WTC11 (cell line): ENCODE measurements at regions not wholly inside any gene's neighbourhood (a gene's known extent, or its start where the extent isn't known, plus 50 kb on each side); places are given as distances from the start of the nearest gene placed in this dataset.

ENCODE experiments used
- ATAC-seq: fragments of 200-7000 bp; cut with Tn5 transposase; 2 replicates; pipeline ENCODE4 v1.10.0; 2021; ENCODE audit warnings: mild to moderate bottlenecking, moderate library complexity
- CTCF ChIA-PET: fragments of 300-600 bp; sonication (Branson Sonifier 250); formaldehyde crosslinking; loops from one replicate; lab custom pipeline; 2021; ENCODE audit warnings: antibody characterized with exemption; lab: Charles Lee
- POLR2A ChIA-PET: fragments of 350-600 bp; sonication (Branson Sonifier 250); formaldehyde crosslinking; loops from one replicate; lab custom pipeline; 2021; ENCODE audit warnings: antibody characterized with exemption; lab: Charles Lee
- DNase-seq: peaks from one replicate; pipeline ENCODE4 v3.0.0; 2021; ENCODE audit warnings: low spot score
- H3K27ac Mint-ChIP-seq: 2 replicates; pipeline ENCODE4 v1.8.0; 2021; ENCODE audit warnings: mixed read lengths
- H3K27me3 Mint-ChIP-seq: 2 replicates; pipeline ENCODE4 v1.8.0; 2021; ENCODE audit warnings: low read depth, mild to moderate bottlenecking, moderate library complexity, mixed read lengths
- H3K36me3 Mint-ChIP-seq: 2 replicates; pipeline ENCODE4 v1.8.0; 2021; ENCODE audit warnings: mixed read lengths
- H3K4me1 Mint-ChIP-seq: 2 replicates; pipeline ENCODE4 v1.8.0; 2022; ENCODE audit warnings: mixed read lengths
- H3K4me3 Mint-ChIP-seq: 2 replicates; pipeline ENCODE4 v1.8.0; 2021; ENCODE audit warnings: mild to moderate bottlenecking, moderate library complexity, mixed read lengths
- H3K9me3 Mint-ChIP-seq: 2 replicates; pipeline ENCODE4 v1.8.0; 2021; ENCODE audit warnings: mixed read lengths
- ARID4B ChIP-seq: sonication (generic); formaldehyde crosslinking; IDR thresholded peaks from 2 replicates; pipeline ENCODE4 v1.8.0; 2023; ENCODE audit warnings: missing genetic modification reagents, mild to moderate bottlenecking, borderline replicate concordance
- CBFB ChIP-seq: sonication (generic); formaldehyde crosslinking; IDR thresholded peaks from 2 replicates; pipeline ENCODE4 v1.8.1; 2022; ENCODE audit warnings: mild to moderate bottlenecking, low read depth, missing genetic modification reagents
- E2F4 ChIP-seq: sonication (generic); formaldehyde crosslinking; IDR thresholded peaks from 2 replicates; pipeline ENCODE4 v1.8.1; 2022; ENCODE audit warnings: low read depth, mild to moderate bottlenecking, moderate library complexity, missing genetic modification reagents, borderline replicate concordance
- FOXK1 ChIP-seq: sonication (generic); formaldehyde crosslinking; IDR thresholded peaks from 2 replicates; pipeline ENCODE4 v1.8.0; 2022; ENCODE audit warnings: mild to moderate bottlenecking, moderate library complexity, missing genetic modification reagents
- GRHL2 ChIP-seq: fragments of 250-450 bp; sonication (Bioruptor Pico); IDR thresholded peaks from 2 replicates; pipeline ENCODE4 v1.8.0; 2022; ENCODE audit warnings: mild to moderate bottlenecking, moderate library complexity; ENCODE audit not compliant: insufficient replicate concordance, severe bottlenecking
- HMGA2 ChIP-seq: fragments of 250-450 bp; sonication (Bioruptor Pico); IDR thresholded peaks from 2 replicates; pipeline ENCODE4 v1.4.0; 2021; ENCODE audit warnings: mild to moderate bottlenecking, moderate library complexity
- MYBL2 ChIP-seq: sonication (generic); formaldehyde crosslinking; IDR thresholded peaks from 2 replicates; pipeline ENCODE4 v1.8.1; 2023; ENCODE audit warnings: mild to moderate bottlenecking, moderate library complexity, missing genetic modification reagents
- ZMAT4 ChIP-seq: fragments of 250-450 bp; sonication (Bioruptor Pico); IDR thresholded peaks from 2 replicates; pipeline ENCODE4 v1.9.0; 2021; ENCODE audit warnings: mild to moderate bottlenecking
- ZNF416 ChIP-seq: fragments of 250-450 bp; sonication (Bioruptor Pico); IDR thresholded peaks from 2 replicates; pipeline ENCODE4 v1.9.0; 2021; ENCODE audit warnings: mild to moderate bottlenecking, inconsistent platforms
- ZNF512 ChIP-seq: sonication (generic); formaldehyde crosslinking; IDR thresholded peaks from 2 replicates; pipeline ENCODE4 v1.8.1; 2022; ENCODE audit warnings: missing genetic modification reagents, borderline replicate concordance
- TF ChIP-seq, protein P1 (sequence below): sonication (generic); formaldehyde crosslinking; IDR thresholded peaks from 2 replicates; pipeline ENCODE4 v1.8.0; 2022; ENCODE audit warnings: mild to moderate bottlenecking, missing genetic modification reagents
- TF ChIP-seq, protein P2 (sequence below): sonication (generic); formaldehyde crosslinking; IDR thresholded peaks from 2 replicates; pipeline ENCODE4 v1.8.0; 2023; ENCODE audit warnings: missing genetic modification reagents
- TF ChIP-seq, protein P3 (sequence below): sonication (generic); formaldehyde crosslinking; IDR thresholded peaks from 2 replicates; pipeline ENCODE4 v1.8.1; 2023; ENCODE audit warnings: mild to moderate bottlenecking, missing genetic modification reagents
- TF ChIP-seq, protein P4 (sequence below): fragments of 250-450 bp; sonication (Bioruptor Pico); IDR thresholded peaks from 2 replicates; pipeline ENCODE4 v1.9.0; 2021; ENCODE audit warnings: mild to moderate bottlenecking
- TF ChIP-seq, protein P5 (sequence below): sonication (generic); formaldehyde crosslinking; IDR thresholded peaks from 2 replicates; pipeline ENCODE4 v1.8.1; 2023; ENCODE audit warnings: mild to moderate bottlenecking, missing genetic modification reagents, borderline replicate concordance

GRCh38 chr3:64443546-64444381, 218.5 kb upstream of the PRICKLE2 start:
- no peak for ATAC-seq
- Mint-ChIP-seq H3K9me3 (no peaks in the 10 kb centered on the region), H3K4me3 (peak overlapping the region; percentile 76; the same call in 1 of the 2 replicates), H3K36me3 (no peaks in the 10 kb centered on the region), H3K27me3 (peaks cover 24% of the 10 kb centered on the region), H3K27ac (no peak overlapping the region), H3K4me1 (peaks cover 58% of the 10 kb centered on the region)
- CTCF ChIA-PET = interaction anchor here (0.9 to 3.8 kb wide), 5 partner anchors 12 to 420 kb away, joined by 3 to 24 read pairs (median 4); partner anchors contain the start of gene PSMD6
- TF ChIP-seq, protein P1, sequence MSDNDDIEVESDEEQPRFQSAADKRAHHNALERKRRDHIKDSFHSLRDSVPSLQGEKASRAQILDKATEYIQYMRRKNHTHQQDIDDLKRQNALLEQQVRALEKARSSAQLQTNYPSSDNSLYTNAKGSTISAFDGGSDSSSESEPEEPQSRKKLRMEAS = no peak
- TF ChIP-seq ZMAT4 (CRISPR knock-in tag) = no peak
- no peak for TF ChIP-seq HMGA2 (CRISPR knock-in tag)
- POLR2A ChIA-PET = no interaction called here
- no peak for DNase-seq

GRCh38 chr3:64441861-64442260, 216.6 kb upstream of the PRICKLE2 start:
- Mint-ChIP-seq H3K27ac (0 out of 2 replicates have a peak overlapping the region, but pooled peaks have one; percentile 16), H3K4me3 (no peak overlapping the region), H3K36me3 (peaks cover 3% of the 10 kb centered on the region), H3K27me3 (peaks cover 20% of the 10 kb centered on the region), H3K9me3 (peaks cover under 1% of the 10 kb centered on the region), H3K4me1 (peaks cover 52% of the 10 kb centered on the region)
- no peak for DNase-seq
- ChIA-PET CTCF (no interaction called here), POLR2A (interaction anchor here (0.9 kb wide), 1 partner anchor 204 kb away, joined by 4 read pairs; no protein-coding TSS in a partner anchor)
- no peak for ATAC-seq
- TF ChIP-seq ZNF512 (no peak), MYBL2 (CRISPR knock-in tag) (no peak), ZNF416 (no peak), CBFB (CRISPR knock-in tag) (no peak), FOXK1 (no peak), E2F4 (CRISPR knock-in tag) (no peak), GRHL2 (CRISPR knock-in tag) (no peak), ARID4B (CRISPR knock-in tag) (no peak)
- TF ChIP-seq, protein P2, sequence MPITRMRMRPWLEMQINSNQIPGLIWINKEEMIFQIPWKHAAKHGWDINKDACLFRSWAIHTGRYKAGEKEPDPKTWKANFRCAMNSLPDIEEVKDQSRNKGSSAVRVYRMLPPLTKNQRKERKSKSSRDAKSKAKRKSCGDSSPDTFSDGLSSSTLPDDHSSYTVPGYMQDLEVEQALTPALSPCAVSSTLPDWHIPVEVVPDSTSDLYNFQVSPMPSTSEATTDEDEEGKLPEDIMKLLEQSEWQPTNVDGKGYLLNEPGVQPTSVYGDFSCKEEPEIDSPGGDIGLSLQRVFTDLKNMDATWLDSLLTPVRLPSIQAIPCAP (CRISPR knock-in tag) = no peak
- TF ChIP-seq, protein P3, sequence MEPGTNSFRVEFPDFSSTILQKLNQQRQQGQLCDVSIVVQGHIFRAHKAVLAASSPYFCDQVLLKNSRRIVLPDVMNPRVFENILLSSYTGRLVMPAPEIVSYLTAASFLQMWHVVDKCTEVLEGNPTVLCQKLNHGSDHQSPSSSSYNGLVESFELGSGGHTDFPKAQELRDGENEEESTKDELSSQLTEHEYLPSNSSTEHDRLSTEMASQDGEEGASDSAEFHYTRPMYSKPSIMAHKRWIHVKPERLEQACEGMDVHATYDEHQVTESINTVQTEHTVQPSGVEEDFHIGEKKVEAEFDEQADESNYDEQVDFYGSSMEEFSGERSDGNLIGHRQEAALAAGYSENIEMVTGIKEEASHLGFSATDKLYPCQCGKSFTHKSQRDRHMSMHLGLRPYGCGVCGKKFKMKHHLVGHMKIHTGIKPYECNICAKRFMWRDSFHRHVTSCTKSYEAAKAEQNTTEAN (CRISPR knock-in tag) = no peak
- TF ChIP-seq, protein P4, sequence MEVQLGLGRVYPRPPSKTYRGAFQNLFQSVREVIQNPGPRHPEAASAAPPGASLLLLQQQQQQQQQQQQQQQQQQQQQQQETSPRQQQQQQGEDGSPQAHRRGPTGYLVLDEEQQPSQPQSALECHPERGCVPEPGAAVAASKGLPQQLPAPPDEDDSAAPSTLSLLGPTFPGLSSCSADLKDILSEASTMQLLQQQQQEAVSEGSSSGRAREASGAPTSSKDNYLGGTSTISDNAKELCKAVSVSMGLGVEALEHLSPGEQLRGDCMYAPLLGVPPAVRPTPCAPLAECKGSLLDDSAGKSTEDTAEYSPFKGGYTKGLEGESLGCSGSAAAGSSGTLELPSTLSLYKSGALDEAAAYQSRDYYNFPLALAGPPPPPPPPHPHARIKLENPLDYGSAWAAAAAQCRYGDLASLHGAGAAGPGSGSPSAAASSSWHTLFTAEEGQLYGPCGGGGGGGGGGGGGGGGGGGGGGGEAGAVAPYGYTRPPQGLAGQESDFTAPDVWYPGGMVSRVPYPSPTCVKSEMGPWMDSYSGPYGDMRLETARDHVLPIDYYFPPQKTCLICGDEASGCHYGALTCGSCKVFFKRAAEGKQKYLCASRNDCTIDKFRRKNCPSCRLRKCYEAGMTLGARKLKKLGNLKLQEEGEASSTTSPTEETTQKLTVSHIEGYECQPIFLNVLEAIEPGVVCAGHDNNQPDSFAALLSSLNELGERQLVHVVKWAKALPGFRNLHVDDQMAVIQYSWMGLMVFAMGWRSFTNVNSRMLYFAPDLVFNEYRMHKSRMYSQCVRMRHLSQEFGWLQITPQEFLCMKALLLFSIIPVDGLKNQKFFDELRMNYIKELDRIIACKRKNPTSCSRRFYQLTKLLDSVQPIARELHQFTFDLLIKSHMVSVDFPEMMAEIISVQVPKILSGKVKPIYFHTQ (CRISPR knock-in tag) = no peak
- TF ChIP-seq, protein P5, sequence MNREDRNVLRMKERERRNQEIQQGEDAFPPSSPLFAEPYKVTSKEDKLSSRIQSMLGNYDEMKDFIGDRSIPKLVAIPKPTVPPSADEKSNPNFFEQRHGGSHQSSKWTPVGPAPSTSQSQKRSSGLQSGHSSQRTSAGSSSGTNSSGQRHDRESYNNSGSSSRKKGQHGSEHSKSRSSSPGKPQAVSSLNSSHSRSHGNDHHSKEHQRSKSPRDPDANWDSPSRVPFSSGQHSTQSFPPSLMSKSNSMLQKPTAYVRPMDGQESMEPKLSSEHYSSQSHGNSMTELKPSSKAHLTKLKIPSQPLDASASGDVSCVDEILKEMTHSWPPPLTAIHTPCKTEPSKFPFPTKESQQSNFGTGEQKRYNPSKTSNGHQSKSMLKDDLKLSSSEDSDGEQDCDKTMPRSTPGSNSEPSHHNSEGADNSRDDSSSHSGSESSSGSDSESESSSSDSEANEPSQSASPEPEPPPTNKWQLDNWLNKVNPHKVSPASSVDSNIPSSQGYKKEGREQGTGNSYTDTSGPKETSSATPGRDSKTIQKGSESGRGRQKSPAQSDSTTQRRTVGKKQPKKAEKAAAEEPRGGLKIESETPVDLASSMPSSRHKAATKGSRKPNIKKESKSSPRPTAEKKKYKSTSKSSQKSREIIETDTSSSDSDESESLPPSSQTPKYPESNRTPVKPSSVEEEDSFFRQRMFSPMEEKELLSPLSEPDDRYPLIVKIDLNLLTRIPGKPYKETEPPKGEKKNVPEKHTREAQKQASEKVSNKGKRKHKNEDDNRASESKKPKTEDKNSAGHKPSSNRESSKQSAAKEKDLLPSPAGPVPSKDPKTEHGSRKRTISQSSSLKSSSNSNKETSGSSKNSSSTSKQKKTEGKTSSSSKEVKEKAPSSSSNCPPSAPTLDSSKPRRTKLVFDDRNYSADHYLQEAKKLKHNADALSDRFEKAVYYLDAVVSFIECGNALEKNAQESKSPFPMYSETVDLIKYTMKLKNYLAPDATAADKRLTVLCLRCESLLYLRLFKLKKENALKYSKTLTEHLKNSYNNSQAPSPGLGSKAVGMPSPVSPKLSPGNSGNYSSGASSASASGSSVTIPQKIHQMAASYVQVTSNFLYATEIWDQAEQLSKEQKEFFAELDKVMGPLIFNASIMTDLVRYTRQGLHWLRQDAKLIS = no peak
